Trophoblast cell (in vitro differentiated cells and primary cell): ENCODE measurements at regions not wholly inside any gene's neighbourhood (a gene's known extent, or its start where the extent isn't known, plus 50 kb on each side); places are given as distances from the start of the nearest gene placed in this dataset.

Experiments used
- DNase-seq, 2 donors: peaks; one replicate each; pipeline ENCODE4 v3.0.0-alpha.2; 2016
- H2AFZ ChIP-seq: 2 replicates; pipeline ENCODE4 v1.6.1; 2013; ENCODE audit warnings: low read length, moderate library complexity, mild to moderate bottlenecking; ENCODE audit not compliant: insufficient read depth, poor library complexity
- H2AK5ac ChIP-seq: 2 replicates; pipeline ENCODE4 v1.6.1; 2013; ENCODE audit warnings: mild to moderate bottlenecking, low read length
- H2BK120ac ChIP-seq: 2 replicates; pipeline ENCODE4 v1.6.1; 2013; ENCODE audit warnings: low read length, mild to moderate bottlenecking, moderate library complexity; ENCODE audit not compliant: insufficient read depth, poor library complexity
- H2BK12ac ChIP-seq: 2 replicates; pipeline ENCODE4 v1.6.1; 2013; ENCODE audit warnings: mild to moderate bottlenecking, low read length, moderate library complexity
- H2BK5ac ChIP-seq: 2 replicates; pipeline ENCODE4 v1.6.1; 2013; ENCODE audit warnings: low read length, low read depth, moderate library complexity, mild to moderate bottlenecking; ENCODE audit not compliant: poor library complexity
- H3K14ac ChIP-seq: 2 replicates; pipeline ENCODE4 v1.6.1; 2013; ENCODE audit warnings: mild to moderate bottlenecking, low read length
- H3K18ac ChIP-seq: 2 replicates; pipeline ENCODE4 v1.6.1; 2013; ENCODE audit warnings: mild to moderate bottlenecking, low read length
- H3K23ac ChIP-seq: 2 replicates; pipeline ENCODE4 v1.6.1; 2013; ENCODE audit warnings: low read length
- H3K27ac ChIP-seq: 2 replicates; pipeline ENCODE4 v1.5.1; 2013; ENCODE audit warnings: low read depth, mild to moderate bottlenecking, inconsistent platforms, low read length, moderate library complexity
- H3K27me3 ChIP-seq: 2 replicates; pipeline ENCODE4 v1.6.1; 2013; ENCODE audit warnings: inconsistent platforms, mild to moderate bottlenecking, low read length, moderate library complexity; ENCODE audit not compliant: insufficient read depth
- H3K36me3 ChIP-seq, 2 experiments: 1 replicate in 1 of 2; 2 replicates in 1 of 2; pipeline ENCODE4 v1.6.1; 2013; ENCODE audit warnings: low read length in 2 of 2, mild to moderate bottlenecking in 2 of 2, moderate library complexity in 1 of 2; ENCODE audit not compliant: insufficient read depth in 2 of 2, control insufficient read depth in 1 of 2
- H3K4ac ChIP-seq: 2 replicates; pipeline ENCODE4 v1.6.1; 2013; ENCODE audit warnings: low read depth, mild to moderate bottlenecking, low read length, moderate library complexity
- H3K4me1 ChIP-seq, 2 experiments: 1 replicate in 1 of 2; 2 replicates in 1 of 2; pipeline ENCODE4 v1.6.1; 2013; ENCODE audit warnings: low read length in 2 of 2, mild to moderate bottlenecking in 2 of 2, moderate library complexity in 1 of 2; ENCODE audit not compliant: insufficient read depth in 2 of 2, control insufficient read depth in 1 of 2
- H3K4me2 ChIP-seq: 2 replicates; pipeline ENCODE4 v1.6.1; 2013; ENCODE audit warnings: inconsistent platforms, mild to moderate bottlenecking, low read length, moderate library complexity
- H3K4me3 ChIP-seq: 2 replicates; pipeline ENCODE4 v1.5.1; 2013; ENCODE audit warnings: mild to moderate bottlenecking, low read depth, low read length, inconsistent platforms
- H3K79me1 ChIP-seq: one replicate; pipeline ENCODE4 v1.6.1; 2013; ENCODE audit warnings: low read length
- H3K79me2 ChIP-seq: 2 replicates; pipeline ENCODE4 v1.6.1; 2013; ENCODE audit warnings: low read length, mild to moderate bottlenecking; ENCODE audit not compliant: control insufficient read depth, insufficient read depth, poor library complexity
- H3K9ac ChIP-seq: 2 replicates; pipeline ENCODE4 v1.6.1; 2013; ENCODE audit warnings: mild to moderate bottlenecking, low read length
- H3K9me3 ChIP-seq: 2 replicates; pipeline ENCODE4 v1.6.1; 2013; ENCODE audit warnings: low read depth, mild to moderate bottlenecking, control low read depth, inconsistent platforms, low read length; ENCODE audit not compliant: insufficient read depth
- H4K12ac ChIP-seq: 2 replicates; pipeline ENCODE4 v1.6.1; 2013; ENCODE audit warnings: low read depth, mild to moderate bottlenecking, low read length, moderate library complexity
- H4K8ac ChIP-seq: 2 replicates; pipeline ENCODE4 v1.6.1; 2013; ENCODE audit warnings: low read depth, mild to moderate bottlenecking, low read length, moderate library complexity
- H4K91ac ChIP-seq: one replicate; pipeline ENCODE4 v1.6.1; 2013; ENCODE audit warnings: low read depth, mild to moderate bottlenecking, low read length, moderate library complexity
- WGBS: extraction: QIAGEN DNeasy Blood & Tissue Kit; methylation state at CpG from one replicate; pipeline ENCODE4 v1.1.7; 2013; ENCODE audit warnings: missing lambda C conversion rate; ENCODE audit not compliant: insufficient read length, insufficient coverage; ENCODE audit errors: extremely low coverage; 5-methylcytosine and 5-hydroxymethylcytosine counted together

DNA sequence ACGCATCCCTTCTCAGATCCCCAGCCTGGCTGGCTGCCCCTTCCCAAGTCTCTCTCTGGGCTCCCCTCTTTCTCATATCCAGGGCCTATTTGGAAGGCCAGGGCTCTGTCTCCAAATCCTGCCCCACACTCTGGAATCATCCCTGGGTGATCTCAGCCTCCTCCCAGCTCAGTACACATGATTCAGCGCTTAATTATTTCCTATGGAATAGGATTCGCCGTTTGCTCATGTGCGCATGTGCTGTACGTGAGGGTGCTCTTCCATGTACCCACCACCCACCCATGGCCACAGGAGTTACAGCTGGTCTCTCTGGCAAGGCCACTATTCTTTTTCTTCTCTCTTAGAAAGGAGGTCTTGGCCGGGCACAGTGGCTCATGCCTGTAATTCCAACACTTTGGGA lies 81.7 kb upstream of the FOXP4 start:
- H4K8ac ChIP-seq = no peak overlapping the region
- H4K12ac ChIP-seq = no peak overlapping the region
- no CpG with 5 or more reads among the region's 7 CpGs for WGBS
- peaks cover under 1 to 6% of the 10 kb centered on the region in 2 experiments for H3K4me1 ChIP-seq
- no peak overlapping the region for H3K4ac ChIP-seq
- no peaks in the 10 kb centered on the region for H3K79me1 ChIP-seq
- H3K79me2 ChIP-seq = no peaks in the 10 kb centered on the region
- no peak overlapping the region for H2BK12ac ChIP-seq
- no peak overlapping the region for H2AK5ac ChIP-seq
- H2BK5ac ChIP-seq = no peak overlapping the region
- H3K9ac ChIP-seq = no peak overlapping the region
- H2BK120ac ChIP-seq = no peak overlapping the region
- no peak overlapping the region for H4K91ac ChIP-seq
- H3K4me2 ChIP-seq = no peak overlapping the region
- no peak overlapping the region for H3K14ac ChIP-seq
- no peak overlapping the region for H2AFZ ChIP-seq
- no peak for DNase-seq
- H3K23ac ChIP-seq = no peak overlapping the region
- no peaks in the 10 kb centered on the region for H3K27me3 ChIP-seq
- peaks cover 2% of the 10 kb centered on the region for H3K9me3 ChIP-seq
- no peak overlapping the region for H3K27ac ChIP-seq
- no peaks in the 10 kb centered on the region for H3K36me3 ChIP-seq
- H3K18ac ChIP-seq = no peak overlapping the region
- no peak overlapping the region for H3K4me3 ChIP-seq

DNA sequence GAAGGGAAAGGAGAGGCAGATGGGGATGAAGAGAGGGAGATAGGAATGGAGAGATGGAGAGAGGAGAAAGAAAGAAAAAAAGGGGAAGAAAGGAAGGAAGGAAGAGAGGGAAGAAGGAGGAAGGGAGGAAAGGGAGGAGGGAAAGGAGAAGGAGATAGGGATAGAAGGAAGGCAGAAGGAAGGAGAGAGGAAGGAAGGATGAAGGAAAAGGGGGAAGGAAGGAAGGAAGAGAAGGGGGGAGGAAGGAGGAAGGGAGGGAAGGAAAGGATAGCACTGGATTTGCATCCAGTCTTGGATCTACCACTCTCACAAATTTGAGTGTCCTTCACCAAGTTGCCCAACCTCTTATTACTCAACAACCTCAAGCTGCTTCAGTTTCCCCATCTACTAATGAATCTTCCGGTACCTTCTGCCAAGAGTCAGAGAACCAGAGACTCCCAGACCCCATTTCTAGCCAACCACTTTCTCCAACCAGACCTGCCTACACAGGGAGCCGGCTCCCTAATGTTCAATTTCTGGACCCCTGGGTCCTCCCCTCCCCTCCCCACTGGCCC lies 79.7 kb upstream of the FOXP4 start:
- Histone ChIP-seq H4K12ac (no peak overlapping the region), H2AFZ (no peak overlapping the region), H3K36me3 (no peaks in the 10 kb centered on the region), H3K27me3 (no peaks in the 10 kb centered on the region), H4K91ac (no peak overlapping the region), H3K4me3 (no peak overlapping the region), H3K79me2 (no peaks in the 10 kb centered on the region), H2AK5ac (no peak overlapping the region), H4K8ac (no peak overlapping the region), H3K23ac (no peak overlapping the region), H3K18ac (no peak overlapping the region), H3K4ac (no peak overlapping the region), H2BK5ac (no peak overlapping the region), H3K9ac (no peak overlapping the region), H3K4me2 (no peak overlapping the region), H3K4me1 (peaks cover 16 to 22% of the 10 kb centered on the region in 2 experiments), H2BK12ac (no peak overlapping the region), H3K14ac (no peak overlapping the region), H3K79me1 (peaks cover 10% of the 10 kb centered on the region), H2BK120ac (no peak overlapping the region), H3K9me3 (no peaks in the 10 kb centered on the region), H3K27ac (no peak overlapping the region)
- no peak for DNase-seq
- WGBS = no CpG with 5 or more reads among the region's 2 CpGs

DNA sequence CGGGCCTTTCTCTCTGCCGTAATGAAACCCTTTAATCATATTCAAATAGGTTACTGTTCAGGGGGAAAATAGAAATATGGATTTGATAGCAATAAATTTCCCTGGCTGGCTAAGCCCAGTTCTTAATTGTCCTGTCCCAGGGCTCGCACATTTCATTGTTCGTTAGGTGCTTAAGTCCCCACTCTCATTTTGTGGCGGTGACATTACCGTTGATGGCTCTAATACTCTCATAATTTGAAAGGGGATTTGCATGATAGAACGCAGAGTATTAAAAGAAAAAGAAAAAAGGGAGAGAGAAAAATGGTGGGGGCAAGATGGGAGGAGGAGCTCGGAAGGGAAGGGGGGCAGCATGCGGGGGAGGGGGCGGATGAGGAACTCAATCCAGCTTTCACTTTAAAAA lies 79.1 kb upstream of the FOXP4 start:
- no peak overlapping the region for H4K8ac ChIP-seq
- H3K27me3 ChIP-seq = no peaks in the 10 kb centered on the region
- no peak overlapping the region for H2BK12ac ChIP-seq
- no peak overlapping the region for H3K4ac ChIP-seq
- H3K9me3 ChIP-seq = no peaks in the 10 kb centered on the region
- peaks cover 10% of the 10 kb centered on the region for H3K79me1 ChIP-seq
- H3K27ac ChIP-seq = no peak overlapping the region
- no peak overlapping the region for H2AFZ ChIP-seq
- no peak overlapping the region for H2BK120ac ChIP-seq
- H3K14ac ChIP-seq = no peak overlapping the region
- no peak overlapping the region for H3K4me3 ChIP-seq
- H2BK5ac ChIP-seq = no peak overlapping the region
- H3K4me1 ChIP-seq = peaks cover 16 to 22% of the 10 kb centered on the region in 2 experiments
- H3K79me2 ChIP-seq = no peaks in the 10 kb centered on the region
- H3K36me3 ChIP-seq = no peaks in the 10 kb centered on the region
- H2AK5ac ChIP-seq = no peak overlapping the region
- no CpG with 5 or more reads among the region's 10 CpGs for WGBS
- no peak overlapping the region for H3K4me2 ChIP-seq
- no peak overlapping the region for H4K12ac ChIP-seq
- DNase-seq = no peak
- H3K18ac ChIP-seq = no peak overlapping the region
- no peak overlapping the region for H4K91ac ChIP-seq
- H3K9ac ChIP-seq = no peak overlapping the region
- no peak overlapping the region for H3K23ac ChIP-seq

DNA sequence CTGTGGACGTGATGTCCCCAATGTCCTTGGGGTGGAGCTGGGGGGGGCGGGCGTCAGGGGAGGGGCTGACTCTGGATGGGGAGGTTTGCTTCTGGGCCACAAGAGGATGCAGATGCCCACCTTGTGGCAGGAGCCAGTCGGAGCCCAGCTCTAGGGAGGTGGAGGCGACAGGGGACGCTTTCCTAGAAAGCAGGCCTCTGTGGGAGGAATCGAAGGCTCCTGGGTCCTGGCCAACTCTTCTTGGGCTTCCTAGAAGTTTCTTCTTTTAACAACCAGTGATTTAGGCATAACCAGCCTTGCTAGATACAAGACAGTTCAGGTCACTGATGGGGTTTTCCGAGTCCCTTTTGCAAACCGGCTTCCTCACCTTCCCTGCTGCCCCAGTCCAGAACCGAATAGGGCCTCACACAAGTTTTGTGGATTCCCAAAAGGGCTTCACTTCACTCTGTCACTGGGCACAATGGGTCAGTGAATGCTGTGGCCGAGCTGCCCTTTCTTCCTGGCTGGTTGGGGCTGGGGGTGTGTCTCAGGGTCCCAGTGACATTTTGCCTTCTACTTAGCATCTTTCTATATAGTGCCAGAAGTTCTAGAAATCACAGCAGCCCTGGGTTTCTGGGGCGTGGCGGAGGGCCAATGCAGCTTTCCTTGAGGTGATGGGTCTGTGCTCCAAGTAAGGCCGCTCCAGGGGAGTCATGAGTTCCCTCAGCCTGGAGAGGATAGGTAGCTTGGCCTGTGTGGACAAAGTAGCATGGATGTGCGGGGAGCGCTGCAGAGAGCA lies 78.4 kb upstream of the FOXP4 start:
- H3K18ac ChIP-seq = no peak overlapping the region
- H3K9ac ChIP-seq = no peak overlapping the region
- H4K8ac ChIP-seq = no peak overlapping the region
- no peak overlapping the region for H3K27ac ChIP-seq
- no peaks in the 10 kb centered on the region for H3K27me3 ChIP-seq
- peaks cover 10% of the 10 kb centered on the region for H3K79me1 ChIP-seq
- no peaks in the 10 kb centered on the region for H3K9me3 ChIP-seq
- no peak overlapping the region for H3K4me3 ChIP-seq
- no peak overlapping the region for H2BK120ac ChIP-seq
- no CpG with 5 or more reads among the region's 16 CpGs for WGBS
- no peak overlapping the region for H3K4ac ChIP-seq
- no peaks in the 10 kb centered on the region for H3K36me3 ChIP-seq
- H3K4me2 ChIP-seq = no peak overlapping the region
- H3K79me2 ChIP-seq = no peaks in the 10 kb centered on the region
- no peak overlapping the region for H3K23ac ChIP-seq
- H3K14ac ChIP-seq = no peak overlapping the region
- H3K4me1 ChIP-seq = peaks cover 16 to 25% of the 10 kb centered on the region in 2 experiments
- H2AK5ac ChIP-seq = no peak overlapping the region
- DNase-seq = no peak
- H2BK5ac ChIP-seq = no peak overlapping the region
- H2AFZ ChIP-seq = no peak overlapping the region
- no peak overlapping the region for H2BK12ac ChIP-seq
- peak overlapping the region; percentile 28 for H4K91ac ChIP-seq
- no peak overlapping the region for H4K12ac ChIP-seq
